H1 (cell line): ENCODE measurements at regions not wholly inside any gene's neighbourhood (a gene's known extent, or its start where the extent isn't known, plus 50 kb on each side); places are given as distances from the start of the nearest gene placed in this dataset.

Experiments used
- CTCF ChIA-PET: fragments of 300-600 bp; sonication (Branson Sonifier 250); formaldehyde crosslinking; loops from one replicate; lab custom pipeline; 2021; ENCODE audit not compliant: partially characterized antibody; lab: Charles Lee
- POLR2A ChIA-PET: fragments of 300-600 bp; sonication (Branson Sonifier 250); formaldehyde crosslinking; loops from one replicate; lab custom pipeline; 2021; ENCODE audit warnings: inconsistent platforms; ENCODE audit not compliant: partially characterized antibody; lab: Charles Lee
- DNase-seq, 2 experiments: peaks; one replicate each; pipeline versions ENCODE4 v3.0.0 to v3.0.0-alpha.2; 2010 to 2022; ENCODE audit warnings: low spot score in 2 of 2, low read depth in 1 of 2, mixed read lengths in 1 of 2
- FAIRE-seq: peaks from 2 replicates; lab custom pipeline; 2011; peaks lifted over from hg19 to GRCh38; lab: Jason Lieb, UNC
- H2AFZ ChIP-seq: 2 replicates; pipeline ENCODE4 v1.8.1; 2012; ENCODE audit warnings: low read length, inconsistent platforms
- H2AK5ac ChIP-seq: 2 replicates; pipeline ENCODE4 v1.6.1; 2013; ENCODE audit warnings: low read depth, low read length
- H2BK120ac ChIP-seq: replicated peaks from 2 replicates; pipeline ENCODE3; 2013; ENCODE audit warnings: low read depth, low read length, inconsistent platforms
- H2BK12ac ChIP-seq: 2 replicates; pipeline ENCODE4 v1.6.1; 2013; ENCODE audit warnings: low read depth, low read length
- H2BK15ac ChIP-seq: 2 replicates; pipeline ENCODE4 v1.6.1; 2013; ENCODE audit warnings: low read length
- H2BK20ac ChIP-seq: 2 replicates; pipeline ENCODE4 v1.6.1; 2013; ENCODE audit warnings: low read length
- H2BK5ac ChIP-seq: 2 replicates; pipeline ENCODE4 v1.6.1; 2013; ENCODE audit warnings: low read depth, low read length
- H3K14ac ChIP-seq: 2 replicates; pipeline ENCODE4 v1.6.1; 2013; ENCODE audit warnings: inconsistent platforms; ENCODE audit not compliant: insufficient read length
- H3K18ac ChIP-seq: 2 replicates; pipeline ENCODE4 v1.6.1; 2013; ENCODE audit warnings: low read length; ENCODE audit errors: extremely low read depth
- H3K23ac ChIP-seq: 2 replicates; pipeline ENCODE4 v1.6.1; 2013; ENCODE audit warnings: inconsistent platforms; ENCODE audit not compliant: insufficient read length
- H3K23me2 ChIP-seq: 2 replicates; pipeline ENCODE4 v1.6.1; 2013; ENCODE audit warnings: low read depth, low read length
- H3K27ac ChIP-seq: 2 replicates; pipeline ENCODE4 v1.6.1; 2011; ENCODE audit warnings: low read depth, low read length, inconsistent platforms
- H3K27me3 ChIP-seq, 4 experiments: replicated peaks in 1 of 4; 1 replicate in 1 of 4; 2 replicates in 3 of 4; pipeline versions ENCODE4 v1.6.1 to v1.8.1; 2011 to 2013; ENCODE audit warnings: low read length in 3 of 4, mild to moderate bottlenecking in 3 of 4, inconsistent platforms in 2 of 4, mixed read lengths in 2 of 4, moderate library complexity in 1 of 4; ENCODE audit not compliant: control insufficient read depth in 3 of 4, insufficient read depth in 3 of 4; ENCODE audit errors: extremely low read depth in 1 of 4
- H3K36me3 ChIP-seq, 4 experiments: 2 replicates each; pipeline versions ENCODE4 v1.6.1 to v1.8.1; 2011 to 2013; ENCODE audit warnings: mild to moderate bottlenecking in 4 of 4, low read length in 3 of 4, moderate library complexity in 2 of 4, control low read depth in 1 of 4, inconsistent platforms in 1 of 4; ENCODE audit not compliant: insufficient read depth in 4 of 4, control insufficient read depth in 2 of 4
- H3K4ac ChIP-seq: replicated peaks from 2 replicates; pipeline ENCODE3; 2013; ENCODE audit warnings: low read length, low read depth, mixed read lengths, inconsistent platforms; ENCODE audit not compliant: insufficient read length
- H3K4me1 ChIP-seq, 4 experiments: replicated peaks in 1 of 4; 1 replicate in 1 of 4; 2 replicates in 3 of 4; pipeline versions ENCODE4 v1.6.1 to v1.8.1; 2011 to 2013; ENCODE audit warnings: low read length in 3 of 4, inconsistent platforms in 2 of 4, mixed read lengths in 1 of 4; ENCODE audit not compliant: insufficient read depth in 4 of 4, control insufficient read depth in 3 of 4
- H3K4me2 ChIP-seq, 2 experiments: 2 replicates each; pipeline versions ENCODE4 v1.6.1 to v1.8.1; 2011 to 2013; ENCODE audit warnings: low read depth in 2 of 2, low read length in 2 of 2, control low read depth in 1 of 2, inconsistent platforms in 1 of 2, mild to moderate bottlenecking in 1 of 2; ENCODE audit not compliant: insufficient read depth in 1 of 2
- H3K4me3 ChIP-seq, 4 experiments: fragments of 200-600, 300-600 bp in 1 of 4; sonication (generic), shearing (Covaris generic), sonication (Bioruptor Twin) in 1 of 4; 2 replicates each; pipeline versions ENCODE4 v1.5.1 to v1.8.1; 2011 to 2016; ENCODE audit warnings: low read length in 4 of 4, low read depth in 3 of 4, control low read depth in 2 of 4, inconsistent platforms in 2 of 4, mild to moderate bottlenecking in 2 of 4, mixed read lengths in 1 of 4, moderate library complexity in 1 of 4; ENCODE audit not compliant: insufficient read depth in 2 of 4; ENCODE audit errors: extremely low read depth in 1 of 4
- H3K56ac ChIP-seq: replicated peaks from 2 replicates; pipeline ENCODE3; 2013; ENCODE audit warnings: low read depth, mild to moderate bottlenecking, mixed read lengths, low read length, inconsistent platforms; ENCODE audit not compliant: insufficient read length
- H3K79me1 ChIP-seq: 2 replicates; pipeline ENCODE4 v1.6.1; 2013; ENCODE audit warnings: low read depth, low read length, control low read depth
- H3K79me2 ChIP-seq, 2 experiments: 2 replicates each; pipeline versions ENCODE4 v1.6.1 to v1.8.1; 2012 to 2013; ENCODE audit warnings: low read length in 2 of 2, mild to moderate bottlenecking in 2 of 2, inconsistent platforms in 1 of 2; ENCODE audit not compliant: insufficient read depth in 2 of 2, control insufficient read depth in 1 of 2
- H3K9ac ChIP-seq, 4 experiments: replicated peaks in 1 of 4; 1 replicate in 1 of 4; 2 replicates in 3 of 4; pipeline versions ENCODE4 v1.6.1 to v1.8.1; 2011 to 2013; ENCODE audit warnings: low read depth in 3 of 4, low read length in 3 of 4, control low read depth in 2 of 4, mild to moderate bottlenecking in 2 of 4, moderate library complexity in 2 of 4, inconsistent platforms in 1 of 4; ENCODE audit errors: extremely low read depth in 1 of 4
- H3K9me3 ChIP-seq, 2 experiments: 2 replicates each; pipeline versions ENCODE4 v1.6.1 to v1.8.1; 2012 to 2013; ENCODE audit warnings: mild to moderate bottlenecking in 2 of 2, moderate library complexity in 2 of 2, control low read depth in 1 of 2, inconsistent platforms in 1 of 2, low read depth in 1 of 2, low read length in 1 of 2, mixed read lengths in 1 of 2; ENCODE audit not compliant: insufficient read depth in 2 of 2
- H4K20me1 ChIP-seq, 2 experiments: replicated peaks in 1 of 2; 2 replicates each; pipeline versions ENCODE3 to v1.8.1; 2011 to 2013; ENCODE audit warnings: inconsistent platforms in 2 of 2, low read length in 2 of 2, mild to moderate bottlenecking in 1 of 2; ENCODE audit not compliant: insufficient read depth in 2 of 2, control insufficient read depth in 1 of 2
- H4K5ac ChIP-seq: 2 replicates; pipeline ENCODE4 v1.6.1; 2013; ENCODE audit warnings: low read length, low read depth, mixed read lengths, inconsistent platforms; ENCODE audit not compliant: insufficient read length
- H4K8ac ChIP-seq: 2 replicates; pipeline ENCODE4 v1.8.0; 2013; ENCODE audit warnings: mild to moderate bottlenecking, moderate library complexity, low read length, inconsistent platforms; ENCODE audit not compliant: insufficient read depth; ENCODE audit errors: extremely low read depth
- H4K91ac ChIP-seq: replicated peaks from 2 replicates; pipeline ENCODE3; 2013; ENCODE audit warnings: low read length, mixed read lengths, inconsistent platforms; ENCODE audit not compliant: insufficient read length
- TCF12 ChIP-seq: IDR thresholded peaks from 2 replicates; pipeline ENCODE4 v1.6.1; 2011; ENCODE audit warnings: low read depth, mild to moderate bottlenecking, low read length
- WGBS, 2 experiments: shearing (Covaris generic) in 1 of 2; methylation state at CpG; one replicate each; pipeline versions ENCODE4 v1.1.6 to v1.1.7; 2013 to 2015; ENCODE audit warnings: low lambda C conversion rate in 2 of 2, mixed read lengths in 2 of 2, inconsistent platforms in 1 of 2, low coverage in 1 of 2, missing lambda C conversion rate in 1 of 2; ENCODE audit not compliant: insufficient replicate concordance in 2 of 2, insufficient coverage in 1 of 2, insufficient read length in 1 of 2; ENCODE audit errors: extremely low coverage in 1 of 2, missing lambda C conversion rate in 1 of 2; 5-methylcytosine and 5-hydroxymethylcytosine counted together

DNA sequence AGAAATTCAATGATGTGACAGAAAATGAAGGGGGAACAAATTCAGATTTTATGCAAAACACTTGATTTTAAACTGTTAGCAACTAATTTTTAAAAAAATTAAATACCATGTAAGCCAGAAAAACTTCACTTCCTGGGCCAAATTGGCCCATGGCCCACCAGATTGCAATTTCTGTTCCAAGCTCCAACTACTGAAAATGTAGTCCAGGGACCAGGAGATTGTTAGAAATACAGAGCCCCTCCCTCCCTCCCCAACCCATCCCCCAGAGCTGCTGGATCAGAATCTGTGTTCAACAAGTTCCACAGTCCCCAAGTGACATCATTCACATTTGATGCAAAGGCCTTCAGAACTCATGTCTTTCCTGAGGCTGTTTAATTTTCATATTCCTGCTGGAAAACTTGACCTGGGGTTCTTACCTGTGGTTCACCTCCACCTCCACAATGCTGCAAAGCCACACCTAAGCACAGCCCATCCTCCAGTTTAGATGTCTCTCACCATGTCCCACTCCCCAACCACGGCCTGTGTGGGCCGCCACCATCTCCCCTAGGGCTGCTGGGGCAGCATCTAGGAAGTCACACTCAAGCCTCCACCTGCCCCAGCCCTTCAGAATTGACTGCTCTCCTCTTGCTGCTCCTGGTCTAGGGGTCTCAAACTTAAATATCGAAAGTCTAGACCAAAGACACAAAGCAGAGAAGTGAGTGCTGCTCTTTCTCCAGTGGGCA lies 482.0 kb downstream of the UQCRFS1 start:
- 60% methylated on average over 3 of the region's 3 CpGs; no CpG with 5 or more reads in 1 of the 2 experiments for WGBS, 2 experiments
- H2AFZ ChIP-seq: no peak overlapping the region

More for the DNA sequence above, 482.0 kb downstream of the UQCRFS1 start:
- Histone ChIP-seq H4K20me1 (no peaks in the 10 kb centered on the region), H3K23ac (no peak overlapping the region), H3K9ac (no peak overlapping the region), H2BK20ac (no peak overlapping the region), H3K4me1 (no peaks in the 10 kb centered on the region; a peak in 1 of 7 replicates), H2AK5ac (0 out of 2 replicates have a peak overlapping the region, but pooled peaks have one; percentile 39), H3K4me3 (no peak overlapping the region), H3K4ac (no peak overlapping the region), H2BK5ac (no peak overlapping the region), H4K8ac (no peak overlapping the region), H3K9me3 (no peaks in the 10 kb centered on the region), H4K5ac (no peak overlapping the region), H3K23me2 (peaks cover 1% of the 10 kb centered on the region; the same call in 1 of the 2 replicates), H3K27ac (no peak overlapping the region), H3K79me1 (no peaks in the 10 kb centered on the region), H2BK15ac (no peak overlapping the region), H2BK12ac (no peak overlapping the region), H3K14ac (no peak overlapping the region), H4K91ac (no peak overlapping the region), H3K4me2 (no peak overlapping the region), H3K56ac (no peak overlapping the region), H2BK120ac (no peak overlapping the region), H3K18ac (no peak overlapping the region), H3K27me3 (peaks cover 0 to 4% (median 3%) of the 10 kb centered on the region in 4 experiments; a peak in 3 of 7 replicates), H3K36me3 (no peaks in the 10 kb centered on the region), H3K79me2 (peaks cover 0 to 7% of the 10 kb centered on the region in 2 experiments; a peak in 1 of 4 replicates)
- DNase-seq: no peak
- CTCF ChIA-PET: no interaction called here
- TF ChIP-seq TCF12: no peak
- no peak for FAIRE-seq
- POLR2A ChIA-PET: no interaction called here
